NCI-H2227 (cell line): ENCODE measurements at regions not wholly inside any gene's neighbourhood (a gene's known extent, or its start where the extent isn't known, plus 50 kb on each side); places are given as distances from the start of the nearest gene placed in this dataset.

Experiments used
- DNase-seq: peaks from one replicate; lab custom pipeline; 2025; ENCODE audit not compliant: unreplicated experiment; lab: John Stamatoyannopoulos, UW

DNA sequence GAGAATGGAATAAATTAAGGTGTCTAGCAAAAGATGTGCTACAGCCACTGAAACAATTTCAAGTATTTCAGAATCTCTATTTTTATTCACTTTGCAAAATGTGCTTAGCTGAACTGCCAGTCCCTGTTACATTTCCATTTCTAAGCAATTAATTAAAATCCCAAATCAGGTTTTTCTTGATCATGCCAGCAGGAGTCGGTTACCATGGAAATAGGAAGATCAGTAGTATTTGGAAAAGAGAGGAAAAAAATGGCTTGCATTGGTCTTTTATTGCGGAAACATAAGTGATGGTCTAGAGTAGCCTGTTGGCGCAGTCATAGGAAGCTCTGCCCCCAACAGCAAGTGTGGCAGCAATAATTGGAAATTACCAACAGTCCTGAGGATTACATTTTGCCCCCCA is 867.1 kb downstream of the GATA3 start:
- no peak for DNase-seq

DNA sequence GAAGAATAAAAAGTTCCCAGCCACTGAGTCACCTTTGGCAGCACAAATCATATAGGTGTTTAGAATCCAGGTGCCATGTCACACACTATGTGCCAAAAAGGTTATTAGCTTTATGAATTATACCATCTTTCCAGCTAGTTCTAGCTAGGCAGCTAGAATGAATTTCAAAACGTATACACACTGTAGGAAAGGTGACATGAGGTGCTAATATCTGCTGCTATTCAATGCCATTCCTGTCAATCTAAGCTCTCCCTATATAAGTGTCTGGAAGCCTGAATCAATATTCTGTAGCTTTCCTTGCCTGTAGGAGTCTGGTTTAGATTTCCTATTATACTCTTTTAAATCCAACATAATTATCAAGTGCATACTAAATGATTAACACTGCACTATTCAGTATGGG is 868.6 kb downstream of the GATA3 start:
- DNase-seq: no peak

DNA sequence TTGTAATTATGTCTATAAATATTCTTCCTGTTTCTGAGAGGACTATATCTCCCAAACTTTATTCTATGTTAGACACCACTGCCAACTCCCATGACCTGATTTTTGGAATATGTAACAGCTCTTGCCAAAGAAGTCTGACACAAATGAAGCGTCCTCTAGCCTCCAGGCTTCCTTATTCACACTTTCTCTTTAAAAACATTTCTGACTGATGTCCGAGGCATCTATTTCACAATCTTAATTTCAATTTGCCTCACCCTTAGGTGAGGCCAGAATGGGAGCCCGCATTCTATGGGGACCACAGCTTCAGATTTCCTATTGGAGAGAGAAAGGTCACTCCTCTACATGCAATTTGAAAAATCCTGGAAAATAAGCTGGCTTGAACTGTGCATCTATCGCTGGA is 873.2 kb downstream of the GATA3 start:
- no peak for DNase-seq

DNA sequence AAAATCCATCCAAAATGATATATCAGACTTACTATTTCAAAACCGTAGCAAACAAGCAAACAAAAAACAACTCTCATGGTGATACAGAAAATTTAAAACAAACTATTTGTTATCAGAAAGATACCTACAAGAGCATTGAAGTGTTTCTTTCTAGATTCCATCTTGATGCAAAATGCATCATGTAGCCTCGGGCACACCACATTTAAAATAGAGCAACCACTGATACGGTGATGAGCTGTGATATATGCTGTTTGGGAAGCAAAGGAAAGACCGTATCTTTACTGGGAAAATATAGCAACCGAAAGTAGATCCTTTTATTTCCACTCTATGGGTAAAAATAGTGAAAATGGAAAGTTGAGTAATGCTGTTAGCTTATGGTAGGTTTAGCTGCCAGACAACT is 892.0 kb downstream of the GATA3 start:
- DNase-seq: no peak

DNA sequence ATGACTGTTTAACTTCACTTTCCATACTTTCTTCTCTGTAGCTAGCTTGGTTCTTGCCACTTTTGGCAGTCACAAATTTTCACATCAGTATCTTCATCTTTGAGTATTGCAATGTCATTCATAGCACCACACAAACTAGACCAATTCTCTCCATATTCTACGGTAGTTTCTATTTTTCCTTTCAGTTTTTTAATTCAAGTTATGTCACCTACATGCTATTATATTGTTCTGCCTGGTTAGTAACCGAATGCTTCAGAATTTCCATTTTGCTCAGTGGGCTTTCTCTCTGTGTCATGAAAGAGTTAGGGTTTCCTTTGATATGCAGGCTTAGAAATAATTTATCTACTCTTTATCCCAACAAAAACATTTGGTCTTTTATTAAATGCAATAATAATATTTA is 896.5 kb downstream of the GATA3 start:
- no peak for DNase-seq

DNA sequence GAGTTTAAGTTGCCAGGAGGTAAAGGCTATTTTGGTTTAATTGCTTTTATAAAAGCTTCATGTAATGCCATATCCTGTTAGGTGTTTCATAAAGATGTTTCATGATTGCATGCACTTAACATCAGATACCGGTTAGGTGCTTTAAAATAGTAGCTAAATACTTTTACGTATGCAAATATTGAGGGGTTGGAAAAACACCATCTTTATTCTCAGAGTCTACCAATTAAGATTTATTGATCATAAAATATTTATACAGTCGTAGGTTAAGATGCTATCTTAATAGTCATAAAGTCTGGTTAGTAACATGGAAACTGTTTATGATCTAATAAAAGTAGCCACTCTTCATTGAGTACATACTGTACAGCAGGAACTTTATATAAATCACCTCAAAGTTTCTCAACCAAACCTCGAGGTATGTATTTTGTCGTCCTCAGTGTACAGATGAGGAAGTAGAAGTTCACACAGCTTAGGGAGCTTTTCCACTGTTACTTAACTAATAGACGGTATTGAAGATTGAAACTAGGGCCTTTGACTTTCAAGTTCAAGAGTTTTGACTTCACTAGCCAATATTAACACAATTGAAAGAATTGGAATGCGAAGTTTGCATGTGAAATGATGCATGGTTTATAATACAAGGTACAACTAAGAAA is 897.1 kb downstream of the GATA3 start:
- no peak for DNase-seq

DNA sequence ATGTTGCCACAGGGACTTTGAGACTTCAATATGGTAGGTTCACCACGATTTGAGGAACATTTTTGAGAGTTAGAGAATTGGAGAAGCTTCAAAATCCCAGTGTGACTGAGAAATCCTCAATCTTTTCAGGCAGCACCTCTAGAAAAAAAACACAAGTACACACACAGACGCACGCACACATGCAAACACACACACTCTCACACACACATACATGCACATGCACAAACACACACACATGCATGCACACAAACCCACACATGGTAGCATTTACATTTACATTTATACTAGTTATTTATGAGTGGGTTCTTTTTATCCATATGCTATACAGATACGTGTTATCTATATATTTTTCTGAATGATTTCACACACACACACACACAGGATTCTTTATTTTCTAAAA is 901.9 kb downstream of the GATA3 start:
- no peak for DNase-seq

DNA sequence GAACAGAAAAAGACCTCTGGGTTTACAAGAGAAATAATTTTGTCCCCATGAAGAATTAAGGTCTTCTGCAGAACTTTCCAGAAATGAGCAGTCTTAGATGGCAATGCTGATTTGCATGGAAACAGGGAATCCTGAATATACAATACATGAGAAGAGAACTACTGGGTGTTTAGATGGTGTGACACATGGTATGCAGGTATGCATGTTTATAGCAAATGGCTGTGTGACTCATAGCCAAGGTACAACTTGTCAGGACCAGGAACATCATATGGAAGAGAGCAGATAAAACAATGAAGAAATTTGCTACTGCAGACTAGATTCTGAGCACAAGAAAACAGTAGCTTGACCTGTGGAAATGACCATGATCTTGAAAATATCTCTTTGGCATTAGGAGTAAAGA is 907.8 kb downstream of the GATA3 start:
- no peak for DNase-seq

DNA sequence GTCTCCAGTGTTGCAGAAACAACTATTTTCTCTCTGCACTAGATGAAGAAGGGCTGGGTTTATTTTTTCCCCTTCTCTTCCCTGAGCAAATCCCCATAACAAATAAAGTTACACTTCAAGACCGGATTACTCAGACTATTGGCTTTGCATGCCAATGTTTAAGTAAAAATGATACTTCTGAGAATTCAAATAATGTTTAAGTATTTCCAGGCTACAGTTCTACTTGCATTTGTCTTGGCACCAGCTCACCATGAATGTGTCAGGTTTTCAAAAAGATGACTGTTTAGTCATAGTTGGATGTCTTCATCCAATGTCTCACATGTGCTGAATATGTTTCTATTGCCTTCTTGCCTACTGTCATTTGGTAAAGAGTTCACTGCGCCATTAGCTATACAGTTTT is 912.6 kb downstream of the GATA3 start:
- DNase-seq: no peak

DNA sequence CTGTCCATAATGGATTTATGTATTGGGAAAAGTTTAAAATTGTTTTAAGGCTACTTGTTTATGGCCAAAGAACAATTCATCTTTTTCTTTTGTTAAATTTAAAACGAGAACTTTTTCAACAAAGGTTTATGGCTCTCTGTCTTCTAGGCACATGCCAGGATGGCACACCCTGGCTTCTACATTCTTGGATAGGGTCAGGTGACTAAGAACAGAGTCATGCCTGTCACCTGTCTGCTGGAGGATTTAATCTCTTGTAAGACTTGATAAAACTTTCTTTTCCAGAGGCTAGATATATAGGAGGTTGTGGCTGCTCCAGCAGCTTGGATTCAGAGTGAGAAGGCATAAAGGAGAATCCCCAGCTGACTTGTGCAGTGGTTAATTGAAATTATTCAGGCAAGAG is 915.4 kb downstream of the GATA3 start:
- no peak for DNase-seq

DNA sequence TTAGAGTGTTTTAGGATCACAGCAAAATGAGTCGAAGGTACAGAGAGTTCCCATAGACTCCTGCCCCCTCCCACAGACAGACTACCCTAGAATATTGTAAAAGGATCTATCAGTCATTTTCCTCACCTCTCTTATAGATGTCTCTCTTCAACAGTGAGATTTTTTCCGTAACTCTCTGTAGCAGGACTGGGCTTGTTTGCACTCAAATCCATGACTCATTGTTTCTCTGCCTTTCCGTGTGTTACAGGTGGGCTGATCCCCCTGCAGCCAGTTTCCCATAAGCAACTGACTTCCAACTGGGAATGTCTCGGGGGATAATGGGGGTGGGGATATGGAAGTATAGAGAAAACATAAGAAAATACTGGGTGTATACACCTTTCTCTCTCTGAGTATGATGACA is 921.0 kb downstream of the GATA3 start:
- no peak for DNase-seq

DNA sequence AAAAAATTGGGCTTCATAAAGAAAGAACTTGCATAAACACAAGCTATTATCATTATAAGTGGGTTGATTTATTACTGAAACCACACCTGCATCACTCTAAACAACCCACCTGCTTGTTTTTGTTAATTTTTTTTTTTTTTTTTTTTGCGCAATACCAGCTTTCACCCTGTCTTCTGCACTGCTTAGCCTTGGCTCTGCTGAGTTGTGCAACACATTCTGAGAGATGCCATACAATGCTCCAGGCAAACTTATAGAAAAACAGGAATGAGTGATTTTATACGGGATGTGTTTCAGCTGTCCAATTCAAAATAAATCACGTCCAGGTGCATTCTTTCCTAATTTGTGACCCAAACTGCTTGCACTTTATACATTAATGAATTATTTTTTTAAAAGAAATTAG is 923.6 kb downstream of the GATA3 start:
- DNase-seq: no peak

DNA sequence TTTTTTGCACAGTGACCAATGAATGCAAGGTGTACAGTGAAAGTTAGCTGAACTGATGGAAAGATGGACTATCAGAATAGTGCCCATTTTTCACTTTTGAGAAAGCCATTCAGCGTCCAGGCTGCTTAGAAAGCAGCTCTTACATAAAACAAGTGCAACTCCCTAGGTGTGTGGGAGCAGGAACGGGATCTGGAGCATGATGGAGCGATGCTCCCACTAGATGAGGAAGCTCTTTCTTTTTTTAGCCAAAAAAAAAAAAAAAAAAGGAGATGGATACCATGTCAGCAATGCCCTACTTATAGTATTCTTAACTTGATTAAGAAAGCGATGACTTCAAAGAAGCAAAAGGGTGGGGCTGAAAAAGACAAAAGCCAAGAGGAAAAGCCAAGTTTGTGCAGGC is 925.5 kb downstream of the GATA3 start:
- no peak for DNase-seq

DNA sequence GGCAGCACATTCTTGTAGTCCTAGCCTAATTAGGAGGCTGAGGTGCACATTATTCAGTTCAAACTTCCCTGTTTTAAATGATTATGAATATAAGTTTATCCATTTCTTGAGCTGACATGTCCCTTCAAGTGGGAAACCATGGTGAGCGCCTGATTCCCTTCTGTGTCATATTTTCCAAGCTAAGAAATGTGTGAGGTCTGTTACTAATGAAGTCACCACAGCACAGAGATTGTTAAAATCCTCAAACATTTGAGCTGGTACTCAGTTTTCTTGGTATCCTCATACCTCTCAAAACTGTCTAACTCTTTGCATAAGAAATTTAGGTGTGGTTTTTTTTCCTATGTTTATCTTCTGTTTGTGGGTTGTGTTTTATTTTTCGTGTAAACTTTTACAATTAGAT is 926.8 kb downstream of the GATA3 start:
- no peak for DNase-seq

DNA sequence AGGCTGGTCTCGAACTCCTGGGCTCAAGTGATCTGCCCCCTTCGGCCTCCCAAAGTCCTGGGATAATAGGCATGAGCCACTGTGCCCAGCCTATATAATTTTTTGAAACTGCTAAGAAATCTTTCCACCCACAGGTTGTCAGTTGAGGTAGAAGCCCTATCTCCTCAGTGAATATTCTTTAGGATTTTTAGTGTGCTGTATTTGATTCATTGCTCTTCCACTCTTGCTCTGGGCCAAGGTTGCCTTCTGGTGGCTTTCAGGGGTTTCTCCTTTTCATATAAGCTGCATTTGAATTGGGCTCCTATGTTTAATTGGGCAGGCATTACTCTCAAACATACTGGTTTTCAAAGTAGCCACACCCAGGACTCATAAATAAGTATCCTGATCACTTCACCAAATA is 931.2 kb downstream of the GATA3 start:
- DNase-seq: no peak

DNA sequence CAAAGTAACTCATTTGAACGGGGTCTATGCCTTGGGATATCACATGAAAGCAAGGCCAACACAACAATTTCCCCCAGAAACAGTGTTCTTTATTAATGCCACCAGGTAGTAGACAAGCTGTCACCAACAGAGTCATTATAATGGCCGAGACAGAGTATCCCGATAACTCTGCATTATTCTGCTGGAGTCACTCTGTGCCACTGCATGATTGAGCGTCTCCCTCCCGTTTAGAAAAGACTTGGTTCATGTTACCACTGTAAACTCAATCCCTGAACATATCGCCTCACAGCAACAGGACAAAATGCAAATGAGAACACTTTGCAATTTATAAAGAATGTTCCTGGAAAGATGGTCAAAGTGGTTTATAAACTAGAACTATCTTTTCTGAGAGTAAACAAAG is 932.5 kb downstream of the GATA3 start:
- no peak for DNase-seq

DNA sequence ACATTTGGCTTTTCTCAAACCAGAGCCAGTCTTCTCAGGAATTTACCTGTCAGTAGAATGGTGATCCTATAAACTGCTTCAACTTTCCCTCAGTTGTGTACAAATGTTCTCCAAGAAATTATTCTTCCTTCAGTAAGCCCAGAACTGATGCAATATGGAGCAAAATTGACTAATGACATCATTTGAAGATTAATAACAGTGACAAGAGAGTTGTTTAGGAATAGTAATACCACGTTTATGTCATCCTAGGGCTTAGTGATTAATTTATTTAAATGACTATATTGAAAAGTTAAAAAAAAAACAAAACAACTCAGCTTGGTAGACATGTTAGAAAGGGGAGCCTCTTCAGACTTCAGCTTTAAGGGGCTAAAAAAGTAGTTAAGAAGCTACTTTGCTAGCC is 933.2 kb downstream of the GATA3 start:
- DNase-seq: no peak

DNA sequence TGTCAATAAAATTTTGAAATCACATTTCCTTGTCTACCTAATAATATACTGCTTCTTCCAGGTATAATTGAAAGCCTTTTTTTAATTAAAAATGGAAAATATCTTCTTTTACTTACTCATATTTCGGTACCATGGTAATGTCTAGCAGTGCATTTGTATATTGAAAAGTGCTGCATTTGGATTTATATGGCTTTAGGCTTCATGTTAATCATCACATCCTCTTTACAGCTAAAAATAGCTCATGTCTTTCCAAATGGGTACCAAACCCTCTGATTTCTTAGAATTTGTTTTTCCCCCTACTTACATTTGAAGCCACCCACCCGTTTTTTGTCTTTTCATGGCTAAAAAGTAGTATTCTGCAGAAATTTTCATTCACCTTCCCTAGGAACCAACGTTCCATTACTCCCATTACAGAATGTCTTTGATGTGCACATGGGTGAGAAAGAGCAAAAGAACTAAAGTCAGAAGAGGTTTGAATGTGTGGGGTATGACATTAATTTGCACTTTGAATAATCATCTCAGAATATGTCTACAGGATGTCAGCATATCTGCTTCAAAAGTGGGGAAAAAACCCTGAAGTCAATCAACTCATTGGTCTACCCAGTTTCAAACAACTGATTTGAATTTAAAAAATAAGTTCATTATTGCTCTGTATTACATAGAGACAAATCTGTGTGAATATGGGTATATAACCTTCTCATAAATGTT is 935.9 kb downstream of the GATA3 start:
- no peak for DNase-seq

DNA sequence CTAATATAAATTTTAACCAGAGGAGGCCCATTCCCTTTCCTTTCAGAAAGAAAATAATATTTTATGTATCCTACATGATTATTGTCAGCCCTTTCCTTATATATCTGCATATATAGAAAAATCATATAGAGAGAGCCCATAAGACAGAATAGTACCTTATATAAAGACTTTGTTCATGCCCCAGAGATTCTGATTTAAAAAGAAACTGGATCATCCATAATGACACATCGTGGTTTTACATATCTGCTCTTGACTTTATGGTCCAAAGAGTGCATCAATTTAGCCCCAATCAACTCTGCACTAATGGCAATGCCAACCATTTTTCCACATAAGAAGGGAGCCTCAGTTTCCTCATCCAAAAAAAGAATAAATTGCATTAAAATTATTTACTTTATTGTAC is 937.5 kb downstream of the GATA3 start:
- DNase-seq: no peak

DNA sequence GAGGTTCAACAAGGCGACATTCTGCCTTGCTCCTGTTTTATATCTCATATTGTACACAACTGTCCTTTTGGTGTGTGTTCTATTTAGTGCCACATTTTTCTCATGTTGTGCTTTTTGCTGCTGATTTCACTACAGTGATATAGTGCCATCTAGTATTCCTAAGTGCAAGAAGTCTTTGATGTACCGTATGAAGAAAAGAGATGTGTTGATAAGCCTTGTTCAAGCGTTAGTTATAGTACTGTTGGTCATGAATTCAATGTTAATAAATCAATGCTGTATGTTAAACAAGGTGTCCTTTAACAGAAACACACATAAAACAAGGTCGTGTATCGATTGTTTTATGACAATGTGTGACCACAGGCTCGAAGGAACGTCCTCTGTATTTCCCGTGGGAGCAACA is 939.4 kb downstream of the GATA3 start:
- no peak for DNase-seq

DNA sequence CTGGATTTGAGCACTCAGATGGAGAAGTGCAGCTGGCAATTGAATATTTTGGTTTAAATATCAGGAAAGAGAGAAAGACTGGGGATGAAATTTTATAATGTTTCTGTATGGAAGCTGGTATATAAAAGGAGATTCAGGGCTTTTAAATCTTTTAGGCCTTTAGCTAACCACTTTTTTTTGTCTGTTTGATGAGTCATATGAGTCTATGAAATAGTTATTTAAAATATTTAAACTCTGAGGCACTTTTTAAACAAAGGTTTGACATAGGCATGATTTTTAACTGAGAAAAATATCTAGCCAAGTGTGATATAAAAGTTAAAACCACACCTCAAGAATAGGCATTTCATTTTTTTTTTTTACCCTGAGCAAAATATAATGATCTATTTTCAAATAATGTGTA is 944.3 kb downstream of the GATA3 start:
- no peak for DNase-seq

DNA sequence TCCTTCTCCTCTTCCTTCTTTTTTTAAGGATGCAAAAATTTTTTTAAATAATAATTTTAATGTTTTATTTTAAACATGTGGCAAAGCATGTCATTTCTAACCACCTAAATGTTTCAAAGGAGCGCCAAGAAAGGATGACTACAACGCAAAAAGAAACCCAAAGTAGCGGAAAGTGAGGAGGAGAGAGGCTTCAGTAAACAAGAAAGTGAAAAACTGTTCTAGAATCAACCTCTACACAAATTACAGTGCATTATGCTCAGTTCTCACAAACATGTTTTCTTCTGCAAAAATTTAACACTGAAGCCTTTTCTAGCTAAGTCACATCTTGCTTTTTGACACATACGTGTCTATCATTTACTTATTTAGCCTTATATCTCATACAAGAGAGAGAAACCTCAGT is 948.6 kb downstream of the GATA3 start:
- DNase-seq: no peak

DNA sequence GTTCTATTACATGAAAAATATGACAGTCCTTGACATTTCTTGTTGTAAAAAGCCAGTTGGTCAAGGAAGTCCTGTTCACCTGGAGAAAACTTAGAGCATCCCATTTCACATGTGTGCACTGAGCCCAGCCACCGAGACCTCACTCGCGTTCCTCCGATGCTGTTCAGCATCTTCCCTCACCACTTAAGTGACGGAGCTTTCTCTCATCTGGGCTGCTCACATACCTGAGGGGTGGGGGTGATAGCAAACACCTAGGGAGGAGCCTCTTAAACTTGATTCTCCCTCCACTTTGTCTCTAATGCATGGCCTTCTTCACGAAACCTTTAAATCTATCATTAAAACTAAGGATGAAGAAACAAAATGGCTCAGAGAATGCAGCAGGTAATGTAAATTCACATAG is 950.2 kb downstream of the GATA3 start:
- DNase-seq: no peak
